IMR-90 (cell line): ENCODE measurements at regions not wholly inside any gene's neighbourhood (a gene's known extent, or its start where the extent isn't known, plus 50 kb on each side); places are given as distances from the start of the nearest gene placed in this dataset.

Source experiments
- ATAC-seq: fragments of 200-7000 bp; cut with Tn5 transposase; 2 replicates; pipeline ENCODE4 v1.9.1; 2020; ENCODE audit warnings: low read depth, mild to moderate bottlenecking, moderate library complexity
- BruUV-seq: library from RNA; stranded (reverse); fragments of 400-500 nt; replicated peaks from 2 replicates; lab custom pipeline; 2021; lab: Mats Ljungman, UMichigan
- CTCF ChIA-PET: fragments of 300-600 bp; formaldehyde crosslinking; extraction: SDS; loops from one replicate; lab custom pipeline; 2021; ENCODE audit warnings: antibody characterized with exemption; lab: Yijun Ruan, JAX
- POLR2A ChIA-PET: fragments of 300-600 bp; sonication (Branson Sonifier 250); formaldehyde crosslinking; loops from one replicate; lab custom pipeline; 2022; ENCODE audit warnings: antibody characterized with exemption; ENCODE audit not compliant: unreplicated experiment; lab: Charles Lee
- DNase-seq: peaks from one replicate; pipeline ENCODE4 v3.0.0; 2013
- H2AFZ ChIP-seq: replicated peaks from 2 replicates; pipeline ENCODE3; 2013; ENCODE audit warnings: low read length, mild to moderate bottlenecking; ENCODE audit not compliant: poor library complexity
- H2AK5ac ChIP-seq: 2 replicates; pipeline ENCODE4 v1.6.1; 2013; ENCODE audit warnings: low read depth, low read length, inconsistent platforms
- H2AK9ac ChIP-seq: replicated peaks from 2 replicates; pipeline ENCODE3; 2013; ENCODE audit warnings: mild to moderate bottlenecking, low read depth, low read length, moderate library complexity; ENCODE audit not compliant: poor library complexity
- H2BK120ac ChIP-seq: 2 replicates; pipeline ENCODE4 v1.6.1; 2013; ENCODE audit warnings: low read depth, low read length, inconsistent platforms
- H2BK15ac ChIP-seq: 3 replicates; pipeline ENCODE4 v1.6.1; 2013; ENCODE audit warnings: low read depth, low read length, inconsistent platforms
- H2BK20ac ChIP-seq: 2 replicates; pipeline ENCODE4 v1.6.1; 2013; ENCODE audit warnings: low read depth, mild to moderate bottlenecking, inconsistent platforms, low read length, moderate library complexity
- H2BK5ac ChIP-seq: 2 replicates; pipeline ENCODE4 v1.6.1; 2013; ENCODE audit warnings: mild to moderate bottlenecking, low read depth, low read length, inconsistent platforms; ENCODE audit not compliant: poor library complexity, severe bottlenecking
- H3K14ac ChIP-seq: replicated peaks from 2 replicates; pipeline ENCODE4 v1.6.1; 2013; ENCODE audit warnings: low read depth, low read length, inconsistent platforms
- H3K18ac ChIP-seq: 2 replicates; pipeline ENCODE4 v1.6.1; 2013; ENCODE audit warnings: low read depth, low read length, control low read depth
- H3K23ac ChIP-seq: 2 replicates; pipeline ENCODE4 v1.6.1; 2013; ENCODE audit warnings: low read depth, low read length, inconsistent platforms
- H3K27ac ChIP-seq: 2 replicates; pipeline ENCODE4 v1.5.1; 2013; ENCODE audit warnings: mild to moderate bottlenecking, control low read depth, low read length; ENCODE audit not compliant: insufficient read depth
- H3K27me3 ChIP-seq: 2 replicates; pipeline ENCODE4 v1.6.1; 2013; ENCODE audit warnings: low read length; ENCODE audit not compliant: control insufficient read depth, insufficient read depth
- H3K36me3 ChIP-seq: 2 replicates; pipeline ENCODE4 v1.6.1; 2013; ENCODE audit warnings: low read length, mixed read lengths; ENCODE audit not compliant: control insufficient read depth, insufficient read depth
- H3K4ac ChIP-seq: 2 replicates; pipeline ENCODE4 v1.6.1; 2013; ENCODE audit warnings: low read depth, low read length, inconsistent platforms
- H3K4me1 ChIP-seq: 2 replicates; pipeline ENCODE4 v1.6.1; 2013; ENCODE audit warnings: low read length, mixed read lengths; ENCODE audit not compliant: control insufficient read depth, insufficient read depth
- H3K4me2 ChIP-seq: 2 replicates; pipeline ENCODE4 v1.6.1; 2013; ENCODE audit warnings: low read depth, mild to moderate bottlenecking, control low read depth, low read length, moderate library complexity
- H3K4me3 ChIP-seq: 2 replicates; pipeline ENCODE4 v1.5.1; 2013; ENCODE audit warnings: low read depth, mild to moderate bottlenecking, control low read depth, low read length, moderate library complexity; ENCODE audit not compliant: insufficient read depth
- H3K56ac ChIP-seq: 2 replicates; pipeline ENCODE4 v1.6.1; 2013; ENCODE audit warnings: low read length, inconsistent platforms; ENCODE audit not compliant: insufficient read depth; ENCODE audit errors: extremely low read depth
- H3K79me1 ChIP-seq, 2 experiments: 2 replicates each; pipeline ENCODE4 v1.6.1; 2013; ENCODE audit warnings: low read length in 2 of 2, inconsistent platforms in 1 of 2, low read depth in 1 of 2
- H3K9ac ChIP-seq: 2 replicates; pipeline ENCODE4 v1.6.1; 2013; ENCODE audit warnings: low read depth, low read length, control low read depth
- H3K9me1 ChIP-seq: 2 replicates; pipeline ENCODE4 v1.6.1; 2013; ENCODE audit warnings: low read length, inconsistent platforms; ENCODE audit not compliant: insufficient read depth
- H3K9me3 ChIP-seq: 2 replicates; pipeline ENCODE4 v1.6.1; 2013; ENCODE audit warnings: low read length; ENCODE audit not compliant: control insufficient read depth, insufficient read depth
- H4K20me1 ChIP-seq: 2 replicates; pipeline ENCODE4 v1.6.1; 2013; ENCODE audit warnings: low read length, inconsistent platforms; ENCODE audit not compliant: insufficient read depth
- H4K5ac ChIP-seq: 2 replicates; pipeline ENCODE4 v1.6.1; 2013; ENCODE audit warnings: mild to moderate bottlenecking, low read depth, low read length, control low read depth
- H4K8ac ChIP-seq, 2 experiments: 2 replicates each; pipeline ENCODE4 v1.6.1; 2013; ENCODE audit warnings: low read depth in 2 of 2, low read length in 2 of 2, control low read depth in 1 of 2, inconsistent platforms in 1 of 2
- H4K91ac ChIP-seq: 2 replicates; pipeline ENCODE4 v1.6.1; 2013; ENCODE audit warnings: low read depth, low read length, inconsistent platforms; ENCODE audit not compliant: insufficient read depth
- CTCF ChIP-seq: conservative IDR thresholded peaks from 2 replicates; pipeline ENCODE4 v1.5.1; 2012; ENCODE audit warnings: mild to moderate bottlenecking, low read depth, low read length, improper control_type of control experiment
- MAZ ChIP-seq: IDR thresholded peaks from 2 replicates; pipeline ENCODE4 v1.6.1; 2012; ENCODE audit warnings: low read depth, mild to moderate bottlenecking, low read length, improper control_type of control experiment, moderate library complexity, borderline replicate concordance
- WGBS, 2 experiments: methylation state at CpG; one replicate each; pipeline versions ENCODE4 v1.1.5 to v1.1.7; 2013; ENCODE audit warnings: missing lambda C conversion rate in 2 of 2; ENCODE audit not compliant: insufficient read length in 1 of 2; ENCODE audit errors: extremely low coverage in 2 of 2; 5-methylcytosine and 5-hydroxymethylcytosine counted together
- dilution Hi-C: fragments of 300-500 bp; cut with HindIII; formaldehyde crosslinking; loops from one replicate; pipeline ENCODE4 v1.14.3; 2018; ENCODE audit warnings: low sequenced_read_pairs; ENCODE audit not compliant: unreplicated experiment
- in situ Hi-C: fragments of 300-500 bp; cut with MboI; formaldehyde crosslinking; loops from 3 replicates; pipeline ENCODE4 v1.14.3; 2019; ENCODE audit warnings: low sequenced_read_pairs, inconsistent platforms, mixed read lengths
- intact Hi-C: fragments of 100-400 bp; cut with micrococcal nuclease; formaldehyde crosslinking; loops from 2 replicates; pipeline ENCODE4 v1.10.0; 2022

- intact Hi-C loops = loop anchor here (10.0 kb wide), 1 partner anchor 370 kb away; no protein-coding TSS in a partner anchor
- TF ChIP-seq CTCF (no peak), MAZ (no peak)
These were observed 74.8 kb upstream of the PJA2 start for GRCh38 chr5:109484597-109484996.

More at GRCh38 chr5:109484597-109484996, 74.8 kb upstream of the PJA2 start:
- no TSS peak for BruUV-seq
- H3K9me3 ChIP-seq = no peaks in the 10 kb centered on the region
- no CpG with 5 or more reads among the region's 3 CpGs for WGBS, 2 experiments
- H4K5ac ChIP-seq = no peak overlapping the region
- ChIA-PET POLR2A (no interaction called here), CTCF (no interaction called here)
- no peak overlapping the region for H2AK9ac ChIP-seq
- no peak overlapping the region for H2BK15ac ChIP-seq
- no peaks in the 10 kb centered on the region for H3K9me1 ChIP-seq
- H3K4me3 ChIP-seq = no peak overlapping the region
- H2BK5ac ChIP-seq = no peak overlapping the region
- DNase-seq (no peak), ATAC-seq (no peak)
- H4K20me1 ChIP-seq = no peaks in the 10 kb centered on the region
- H3K56ac ChIP-seq = no peak overlapping the region
- dilution Hi-C loops = no loop called here
- no peak overlapping the region for H3K14ac ChIP-seq
- H2AFZ ChIP-seq = no peak overlapping the region
- H2BK20ac ChIP-seq = no peak overlapping the region
- H3K36me3 ChIP-seq = no peaks in the 10 kb centered on the region
- no peak overlapping the region for H2AK5ac ChIP-seq
- no peak overlapping the region for H3K4me2 ChIP-seq
- H3K4me1 ChIP-seq = no peaks in the 10 kb centered on the region
- peaks cover 8% of the 10 kb centered on the region for H3K27me3 ChIP-seq
- no peak overlapping the region for H3K23ac ChIP-seq
- no peak overlapping the region for H3K18ac ChIP-seq
- H4K8ac ChIP-seq = no peak overlapping the region
- H3K4ac ChIP-seq = no peak overlapping the region
- in situ Hi-C loops = no loop called here
- no peaks in the 10 kb centered on the region for H3K79me1 ChIP-seq
- H3K27ac ChIP-seq = no peak overlapping the region
- no peak overlapping the region for H4K91ac ChIP-seq
- no peak overlapping the region for H3K9ac ChIP-seq
- no peak overlapping the region for H2BK120ac ChIP-seq
